ENCODE measurements at regions not wholly inside any gene's neighbourhood (a gene's known extent, or its start where the extent isn't known, plus 50 kb on each side); places are given as distances from the start of the nearest gene placed in this dataset.

DNA sequence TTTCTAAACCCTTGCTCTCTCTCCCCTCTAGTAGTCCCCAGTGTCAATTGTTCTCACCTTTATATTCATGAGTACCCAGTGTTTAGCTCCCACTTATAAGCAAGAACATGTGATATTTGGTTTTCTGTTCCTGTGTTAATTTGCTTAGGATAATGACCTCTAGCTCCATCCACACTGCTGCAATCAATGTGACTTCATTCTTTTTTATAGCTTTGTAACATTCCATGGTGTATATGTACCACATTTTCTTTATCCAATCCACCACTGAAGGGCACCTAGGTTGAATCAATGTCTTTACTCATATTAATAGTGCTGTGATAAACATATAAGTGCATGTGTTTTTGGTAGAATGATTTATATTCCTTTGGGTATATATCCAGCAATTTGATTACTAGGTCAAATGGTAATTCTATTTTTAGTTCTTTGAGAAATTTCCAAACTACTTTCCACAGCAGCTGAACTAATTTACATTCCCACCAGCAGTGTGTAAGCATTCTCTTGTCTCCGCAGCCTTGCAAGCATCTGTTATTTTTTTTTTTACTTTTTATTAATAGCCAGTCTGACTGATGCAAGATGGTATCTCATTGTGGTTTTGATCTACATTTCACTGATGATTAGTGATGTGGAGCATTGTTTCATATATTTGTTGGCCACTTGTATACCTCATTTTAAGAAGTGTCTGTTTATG is 277.8 kb downstream of the LTN1 start:
- TF ChIP-seq, protein P1, sequence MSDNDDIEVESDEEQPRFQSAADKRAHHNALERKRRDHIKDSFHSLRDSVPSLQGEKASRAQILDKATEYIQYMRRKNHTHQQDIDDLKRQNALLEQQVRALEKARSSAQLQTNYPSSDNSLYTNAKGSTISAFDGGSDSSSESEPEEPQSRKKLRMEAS (IDR thresholded peaks at IDR 0.05), result no peak
- no peak for TF ChIP-seq RAD21 (IDR thresholded peaks at IDR 0.05; ENCODE audit: low read depth)
- no peak for TF ChIP-seq CEBPB (IDR thresholded peaks at IDR 0.05)
- no peak for TF ChIP-seq CREB1 (IDR thresholded peaks at IDR 0.05; ENCODE audit: low read depth)

DNA sequence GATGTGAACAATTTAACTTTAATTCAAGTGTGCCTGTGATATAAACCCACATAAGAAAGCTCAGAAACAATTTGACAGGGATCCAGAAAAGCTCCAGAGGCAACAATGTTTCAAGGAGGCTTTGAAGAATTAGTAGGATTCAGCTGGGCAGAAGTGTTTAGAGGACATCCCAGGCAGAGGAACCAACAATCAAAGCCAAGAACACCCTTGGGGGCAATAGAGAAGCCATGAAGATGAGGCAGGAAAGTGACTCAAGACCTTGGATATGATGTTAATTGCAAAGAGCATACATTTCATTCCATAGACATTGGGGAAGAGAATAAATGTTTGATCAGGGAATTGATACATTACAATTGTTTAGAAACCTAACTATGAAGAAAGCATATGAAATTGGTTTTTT is 280.3 kb downstream of the LTN1 start:
- TF ChIP-seq RAD21 (IDR thresholded peaks at IDR 0.05; ENCODE audit: low read depth) (no peak), CEBPB (IDR thresholded peaks at IDR 0.05) (no peak), TAF1 (IDR thresholded peaks at IDR 0.05; ENCODE audit: low read depth) (no peak), YY1 (IDR thresholded peaks at IDR 0.05; ENCODE audit: low read depth) (no peak), TCF12 (IDR thresholded peaks at IDR 0.05; ENCODE audit: low read depth) (no peak), ZBTB7A (IDR thresholded peaks at IDR 0.05; ENCODE audit: low read depth) (no peak), EP300 (IDR thresholded peaks at IDR 0.05; ENCODE audit: borderline replicate concordance) (no peak), CREB1 (IDR thresholded peaks at IDR 0.05; ENCODE audit: low read depth) (no peak), FOXM1 (IDR thresholded peaks at IDR 0.05; ENCODE audit: borderline replicate concordance, low read depth) (no peak), NFIC (IDR thresholded peaks at IDR 0.05) (no peak), TEAD4 (IDR thresholded peaks at IDR 0.05) (no peak), EGR1 (IDR thresholded peaks at IDR 0.05) (no peak)
- TF ChIP-seq, protein P2, sequence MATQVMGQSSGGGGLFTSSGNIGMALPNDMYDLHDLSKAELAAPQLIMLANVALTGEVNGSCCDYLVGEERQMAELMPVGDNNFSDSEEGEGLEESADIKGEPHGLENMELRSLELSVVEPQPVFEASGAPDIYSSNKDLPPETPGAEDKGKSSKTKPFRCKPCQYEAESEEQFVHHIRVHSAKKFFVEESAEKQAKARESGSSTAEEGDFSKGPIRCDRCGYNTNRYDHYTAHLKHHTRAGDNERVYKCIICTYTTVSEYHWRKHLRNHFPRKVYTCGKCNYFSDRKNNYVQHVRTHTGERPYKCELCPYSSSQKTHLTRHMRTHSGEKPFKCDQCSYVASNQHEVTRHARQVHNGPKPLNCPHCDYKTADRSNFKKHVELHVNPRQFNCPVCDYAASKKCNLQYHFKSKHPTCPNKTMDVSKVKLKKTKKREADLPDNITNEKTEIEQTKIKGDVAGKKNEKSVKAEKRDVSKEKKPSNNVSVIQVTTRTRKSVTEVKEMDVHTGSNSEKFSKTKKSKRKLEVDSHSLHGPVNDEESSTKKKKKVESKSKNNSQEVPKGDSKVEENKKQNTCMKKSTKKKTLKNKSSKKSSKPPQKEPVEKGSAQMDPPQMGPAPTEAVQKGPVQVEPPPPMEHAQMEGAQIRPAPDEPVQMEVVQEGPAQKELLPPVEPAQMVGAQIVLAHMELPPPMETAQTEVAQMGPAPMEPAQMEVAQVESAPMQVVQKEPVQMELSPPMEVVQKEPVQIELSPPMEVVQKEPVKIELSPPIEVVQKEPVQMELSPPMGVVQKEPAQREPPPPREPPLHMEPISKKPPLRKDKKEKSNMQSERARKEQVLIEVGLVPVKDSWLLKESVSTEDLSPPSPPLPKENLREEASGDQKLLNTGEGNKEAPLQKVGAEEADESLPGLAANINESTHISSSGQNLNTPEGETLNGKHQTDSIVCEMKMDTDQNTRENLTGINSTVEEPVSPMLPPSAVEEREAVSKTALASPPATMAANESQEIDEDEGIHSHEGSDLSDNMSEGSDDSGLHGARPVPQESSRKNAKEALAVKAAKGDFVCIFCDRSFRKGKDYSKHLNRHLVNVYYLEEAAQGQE (IDR thresholded peaks at IDR 0.05; ENCODE audit: low read depth), result no peak
- TF ChIP-seq, protein P1 (IDR thresholded peaks at IDR 0.05), result no peak
- TF ChIP-seq, protein P3, sequence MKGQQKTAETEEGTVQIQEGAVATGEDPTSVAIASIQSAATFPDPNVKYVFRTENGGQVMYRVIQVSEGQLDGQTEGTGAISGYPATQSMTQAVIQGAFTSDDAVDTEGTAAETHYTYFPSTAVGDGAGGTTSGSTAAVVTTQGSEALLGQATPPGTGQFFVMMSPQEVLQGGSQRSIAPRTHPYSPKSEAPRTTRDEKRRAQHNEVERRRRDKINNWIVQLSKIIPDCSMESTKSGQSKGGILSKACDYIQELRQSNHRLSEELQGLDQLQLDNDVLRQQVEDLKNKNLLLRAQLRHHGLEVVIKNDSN (IDR thresholded peaks at IDR 0.05), result no peak

DNA sequence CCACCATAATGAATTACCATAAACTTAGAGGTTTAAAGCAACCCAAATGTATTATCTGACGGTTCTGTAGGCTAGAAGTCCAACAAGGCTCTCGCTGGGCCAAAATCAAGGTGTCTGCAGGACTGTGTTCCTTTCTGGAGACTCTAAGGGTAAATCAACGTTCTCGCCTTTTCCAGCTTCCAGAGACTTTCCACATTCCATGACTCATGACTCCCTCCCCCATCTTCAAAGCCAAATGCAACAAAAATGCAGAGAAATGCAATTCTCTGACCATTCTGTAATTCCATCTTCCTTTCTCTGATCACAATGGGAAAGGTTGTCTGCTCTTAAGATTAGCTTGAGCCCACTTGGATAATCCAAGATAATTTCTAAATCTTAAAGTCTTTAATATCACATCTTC is 287.1 kb downstream of the LTN1 start:
- TF ChIP-seq EP300 (IDR thresholded peaks at IDR 0.05; ENCODE audit: borderline replicate concordance) (no peak), EGR1 (IDR thresholded peaks at IDR 0.05) (no peak), YY1 (IDR thresholded peaks at IDR 0.05; ENCODE audit: low read depth) (no peak), TCF12 (IDR thresholded peaks at IDR 0.05; ENCODE audit: low read depth) (no peak), NFIC (IDR thresholded peaks at IDR 0.05) (no peak), FOXM1 (IDR thresholded peaks at IDR 0.05; ENCODE audit: borderline replicate concordance, low read depth) (no peak), CEBPB (IDR thresholded peaks at IDR 0.05) (no peak), TAF1 (IDR thresholded peaks at IDR 0.05; ENCODE audit: low read depth) (no peak)
- TF ChIP-seq, protein P1 (IDR thresholded peaks at IDR 0.05), result no peak

DNA sequence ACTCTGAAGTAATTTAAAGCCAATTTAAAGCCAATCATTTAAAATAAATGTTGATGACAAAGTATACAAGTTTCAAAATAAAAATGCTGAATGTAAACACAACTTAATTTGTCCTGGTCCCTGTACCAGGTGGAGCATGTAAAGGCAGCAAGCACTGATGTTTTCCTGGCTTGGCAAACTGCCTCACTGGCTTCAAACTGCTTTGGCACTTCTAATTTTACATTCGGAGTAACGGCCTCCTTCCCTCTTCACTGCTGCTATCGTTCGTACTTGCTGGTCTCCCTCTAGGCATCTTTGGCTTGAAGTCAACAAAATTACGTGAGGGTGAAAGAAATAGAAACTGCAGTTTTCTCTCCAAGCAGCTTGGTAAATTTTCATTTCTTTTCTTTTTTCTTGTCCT is 287.9 kb downstream of the LTN1 start:
- no peak for TF ChIP-seq CEBPB (IDR thresholded peaks at IDR 0.05)
- TF ChIP-seq, protein P3 (IDR thresholded peaks at IDR 0.05), result no peak
- TF ChIP-seq EP300 (IDR thresholded peaks at IDR 0.05; ENCODE audit: borderline replicate concordance), result no peak
- TF ChIP-seq, protein P1 (IDR thresholded peaks at IDR 0.05), result no peak
- no peak for TF ChIP-seq FOXM1 (IDR thresholded peaks at IDR 0.05; ENCODE audit: borderline replicate concordance, low read depth)
- TF ChIP-seq YY1 (IDR thresholded peaks at IDR 0.05; ENCODE audit: low read depth), result no peak
- TF ChIP-seq NFIC (IDR thresholded peaks at IDR 0.05), result no peak
- TF ChIP-seq TEAD4 (IDR thresholded peaks at IDR 0.05), result no peak
- TF ChIP-seq ZBTB7A (IDR thresholded peaks at IDR 0.05; ENCODE audit: low read depth), result no peak
- no peak for TF ChIP-seq RAD21 (IDR thresholded peaks at IDR 0.05; ENCODE audit: low read depth)
- TF ChIP-seq EGR1 (IDR thresholded peaks at IDR 0.05), result no peak
- no peak for TF ChIP-seq CREB1 (IDR thresholded peaks at IDR 0.05; ENCODE audit: low read depth)
- no peak for TF ChIP-seq TAF1 (IDR thresholded peaks at IDR 0.05; ENCODE audit: low read depth)
- TF ChIP-seq, protein P2 (IDR thresholded peaks at IDR 0.05; ENCODE audit: low read depth), result no peak

DNA sequence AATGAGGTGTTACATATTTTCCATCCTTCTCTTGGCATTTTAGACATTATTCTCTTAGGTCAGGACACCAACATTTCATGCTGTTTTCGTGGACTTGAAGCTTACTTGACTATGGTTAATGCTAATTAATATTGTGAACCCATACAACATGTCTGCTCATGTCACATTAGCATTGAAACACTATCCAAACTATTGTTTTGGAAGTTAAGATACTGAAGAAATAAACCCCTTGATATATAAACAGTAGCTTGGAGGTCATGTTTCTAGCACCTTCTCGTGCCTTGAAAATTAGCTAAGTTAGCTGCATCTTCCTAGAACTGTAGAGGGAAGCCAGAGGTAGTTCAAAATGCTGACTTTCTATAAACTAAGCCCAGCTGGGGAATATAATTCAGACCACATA is 288.8 kb downstream of the LTN1 start:
- TF ChIP-seq EGR1 (IDR thresholded peaks at IDR 0.05), result no peak
- no peak for TF ChIP-seq FOXM1 (IDR thresholded peaks at IDR 0.05; ENCODE audit: borderline replicate concordance, low read depth)
- TF ChIP-seq NFIC (IDR thresholded peaks at IDR 0.05), result no peak
- TF ChIP-seq EP300 (IDR thresholded peaks at IDR 0.05; ENCODE audit: borderline replicate concordance), result no peak
- TF ChIP-seq TEAD4 (IDR thresholded peaks at IDR 0.05), result no peak
- no peak for TF ChIP-seq TCF12 (IDR thresholded peaks at IDR 0.05; ENCODE audit: low read depth)
- TF ChIP-seq RAD21 (IDR thresholded peaks at IDR 0.05; ENCODE audit: low read depth), result no peak
- TF ChIP-seq, protein P3 (IDR thresholded peaks at IDR 0.05), result no peak
- TF ChIP-seq CEBPB (IDR thresholded peaks at IDR 0.05), result no peak
- TF ChIP-seq YY1 (IDR thresholded peaks at IDR 0.05; ENCODE audit: low read depth), result no peak
- TF ChIP-seq CREB1 (IDR thresholded peaks at IDR 0.05; ENCODE audit: low read depth), result no peak
- no peak for TF ChIP-seq ZBTB7A (IDR thresholded peaks at IDR 0.05; ENCODE audit: low read depth)
- TF ChIP-seq, protein P1 (IDR thresholded peaks at IDR 0.05), result no peak
- TF ChIP-seq, protein P2 (IDR thresholded peaks at IDR 0.05; ENCODE audit: low read depth), result no peak
- no peak for TF ChIP-seq TAF1 (IDR thresholded peaks at IDR 0.05; ENCODE audit: low read depth)

Data from Ishikawa (cell line).